H1 (cell line): ENCODE measurements at regions not wholly inside any gene's neighbourhood (a gene's known extent, or its start where the extent isn't known, plus 50 kb on each side); places are given as distances from the start of the nearest gene placed in this dataset.

ENCODE experiments used
- CTCF ChIA-PET: fragments of 300-600 bp; sonication (Branson Sonifier 250); formaldehyde crosslinking; loops from one replicate; lab custom pipeline; 2021; ENCODE audit not compliant: partially characterized antibody; lab: Charles Lee
- POLR2A ChIA-PET: fragments of 300-600 bp; sonication (Branson Sonifier 250); formaldehyde crosslinking; loops from one replicate; lab custom pipeline; 2021; ENCODE audit warnings: inconsistent platforms; ENCODE audit not compliant: partially characterized antibody; lab: Charles Lee
- DNase-seq, 2 experiments: peaks; one replicate each; pipeline versions ENCODE4 v3.0.0 to v3.0.0-alpha.2; 2010 to 2022; ENCODE audit warnings: low spot score in 2 of 2, low read depth in 1 of 2, mixed read lengths in 1 of 2
- FAIRE-seq: peaks from 2 replicates; lab custom pipeline; 2011; peaks lifted over from hg19 to GRCh38; lab: Jason Lieb, UNC
- H2AFZ ChIP-seq: 2 replicates; pipeline ENCODE4 v1.8.1; 2012; ENCODE audit warnings: low read length, inconsistent platforms
- H2AK5ac ChIP-seq: 2 replicates; pipeline ENCODE4 v1.6.1; 2013; ENCODE audit warnings: low read depth, low read length
- H2BK120ac ChIP-seq: replicated peaks from 2 replicates; pipeline ENCODE3; 2013; ENCODE audit warnings: low read depth, low read length, inconsistent platforms
- H2BK12ac ChIP-seq: 2 replicates; pipeline ENCODE4 v1.6.1; 2013; ENCODE audit warnings: low read depth, low read length
- H2BK15ac ChIP-seq: 2 replicates; pipeline ENCODE4 v1.6.1; 2013; ENCODE audit warnings: low read length
- H2BK20ac ChIP-seq: 2 replicates; pipeline ENCODE4 v1.6.1; 2013; ENCODE audit warnings: low read length
- H2BK5ac ChIP-seq: 2 replicates; pipeline ENCODE4 v1.6.1; 2013; ENCODE audit warnings: low read depth, low read length
- H3K14ac ChIP-seq: 2 replicates; pipeline ENCODE4 v1.6.1; 2013; ENCODE audit warnings: inconsistent platforms; ENCODE audit not compliant: insufficient read length
- H3K18ac ChIP-seq: 2 replicates; pipeline ENCODE4 v1.6.1; 2013; ENCODE audit warnings: low read length; ENCODE audit errors: extremely low read depth
- H3K23ac ChIP-seq: 2 replicates; pipeline ENCODE4 v1.6.1; 2013; ENCODE audit warnings: inconsistent platforms; ENCODE audit not compliant: insufficient read length
- H3K23me2 ChIP-seq: 2 replicates; pipeline ENCODE4 v1.6.1; 2013; ENCODE audit warnings: low read depth, low read length
- H3K27ac ChIP-seq: 2 replicates; pipeline ENCODE4 v1.6.1; 2011; ENCODE audit warnings: low read depth, low read length, inconsistent platforms
- H3K27me3 ChIP-seq, 4 experiments: replicated peaks in 1 of 4; 1 replicate in 1 of 4; 2 replicates in 3 of 4; pipeline versions ENCODE4 v1.6.1 to v1.8.1; 2011 to 2013; ENCODE audit warnings: low read length in 3 of 4, mild to moderate bottlenecking in 3 of 4, inconsistent platforms in 2 of 4, mixed read lengths in 2 of 4, moderate library complexity in 1 of 4; ENCODE audit not compliant: control insufficient read depth in 3 of 4, insufficient read depth in 3 of 4; ENCODE audit errors: extremely low read depth in 1 of 4
- H3K36me3 ChIP-seq, 4 experiments: 2 replicates each; pipeline versions ENCODE4 v1.6.1 to v1.8.1; 2011 to 2013; ENCODE audit warnings: mild to moderate bottlenecking in 4 of 4, low read length in 3 of 4, moderate library complexity in 2 of 4, control low read depth in 1 of 4, inconsistent platforms in 1 of 4; ENCODE audit not compliant: insufficient read depth in 4 of 4, control insufficient read depth in 2 of 4
- H3K4ac ChIP-seq: replicated peaks from 2 replicates; pipeline ENCODE3; 2013; ENCODE audit warnings: low read length, low read depth, mixed read lengths, inconsistent platforms; ENCODE audit not compliant: insufficient read length
- H3K4me1 ChIP-seq, 4 experiments: replicated peaks in 1 of 4; 1 replicate in 1 of 4; 2 replicates in 3 of 4; pipeline versions ENCODE4 v1.6.1 to v1.8.1; 2011 to 2013; ENCODE audit warnings: low read length in 3 of 4, inconsistent platforms in 2 of 4, mixed read lengths in 1 of 4; ENCODE audit not compliant: insufficient read depth in 4 of 4, control insufficient read depth in 3 of 4
- H3K4me2 ChIP-seq, 2 experiments: 2 replicates each; pipeline versions ENCODE4 v1.6.1 to v1.8.1; 2011 to 2013; ENCODE audit warnings: low read depth in 2 of 2, low read length in 2 of 2, control low read depth in 1 of 2, inconsistent platforms in 1 of 2, mild to moderate bottlenecking in 1 of 2; ENCODE audit not compliant: insufficient read depth in 1 of 2
- H3K4me3 ChIP-seq, 4 experiments: fragments of 200-600, 300-600 bp in 1 of 4; sonication (generic), shearing (Covaris generic), sonication (Bioruptor Twin) in 1 of 4; 2 replicates each; pipeline versions ENCODE4 v1.5.1 to v1.8.1; 2011 to 2016; ENCODE audit warnings: low read length in 4 of 4, low read depth in 3 of 4, control low read depth in 2 of 4, inconsistent platforms in 2 of 4, mild to moderate bottlenecking in 2 of 4, mixed read lengths in 1 of 4, moderate library complexity in 1 of 4; ENCODE audit not compliant: insufficient read depth in 2 of 4; ENCODE audit errors: extremely low read depth in 1 of 4
- H3K56ac ChIP-seq: replicated peaks from 2 replicates; pipeline ENCODE3; 2013; ENCODE audit warnings: low read depth, mild to moderate bottlenecking, mixed read lengths, low read length, inconsistent platforms; ENCODE audit not compliant: insufficient read length
- H3K79me1 ChIP-seq: 2 replicates; pipeline ENCODE4 v1.6.1; 2013; ENCODE audit warnings: low read depth, low read length, control low read depth
- H3K79me2 ChIP-seq, 2 experiments: 2 replicates each; pipeline versions ENCODE4 v1.6.1 to v1.8.1; 2012 to 2013; ENCODE audit warnings: low read length in 2 of 2, mild to moderate bottlenecking in 2 of 2, inconsistent platforms in 1 of 2; ENCODE audit not compliant: insufficient read depth in 2 of 2, control insufficient read depth in 1 of 2
- H3K9ac ChIP-seq, 4 experiments: replicated peaks in 1 of 4; 1 replicate in 1 of 4; 2 replicates in 3 of 4; pipeline versions ENCODE4 v1.6.1 to v1.8.1; 2011 to 2013; ENCODE audit warnings: low read depth in 3 of 4, low read length in 3 of 4, control low read depth in 2 of 4, mild to moderate bottlenecking in 2 of 4, moderate library complexity in 2 of 4, inconsistent platforms in 1 of 4; ENCODE audit errors: extremely low read depth in 1 of 4
- H3K9me3 ChIP-seq, 2 experiments: 2 replicates each; pipeline versions ENCODE4 v1.6.1 to v1.8.1; 2012 to 2013; ENCODE audit warnings: mild to moderate bottlenecking in 2 of 2, moderate library complexity in 2 of 2, control low read depth in 1 of 2, inconsistent platforms in 1 of 2, low read depth in 1 of 2, low read length in 1 of 2, mixed read lengths in 1 of 2; ENCODE audit not compliant: insufficient read depth in 2 of 2
- H4K20me1 ChIP-seq, 2 experiments: replicated peaks in 1 of 2; 2 replicates each; pipeline versions ENCODE3 to v1.8.1; 2011 to 2013; ENCODE audit warnings: inconsistent platforms in 2 of 2, low read length in 2 of 2, mild to moderate bottlenecking in 1 of 2; ENCODE audit not compliant: insufficient read depth in 2 of 2, control insufficient read depth in 1 of 2
- H4K5ac ChIP-seq: 2 replicates; pipeline ENCODE4 v1.6.1; 2013; ENCODE audit warnings: low read length, low read depth, mixed read lengths, inconsistent platforms; ENCODE audit not compliant: insufficient read length
- H4K8ac ChIP-seq: 2 replicates; pipeline ENCODE4 v1.8.0; 2013; ENCODE audit warnings: mild to moderate bottlenecking, moderate library complexity, low read length, inconsistent platforms; ENCODE audit not compliant: insufficient read depth; ENCODE audit errors: extremely low read depth
- H4K91ac ChIP-seq: replicated peaks from 2 replicates; pipeline ENCODE3; 2013; ENCODE audit warnings: low read length, mixed read lengths, inconsistent platforms; ENCODE audit not compliant: insufficient read length
- HDAC6 ChIP-seq: IDR thresholded peaks from one replicate; pipeline ENCODE4 v1.7.1; 2012; ENCODE audit warnings: low read depth, mild to moderate bottlenecking, inconsistent platforms, low read length, moderate library complexity
- RAD21 ChIP-seq, 2 experiments: IDR thresholded peaks in 1 of 2; conservative IDR thresholded peaks in 1 of 2; 2 replicates each; pipeline ENCODE4 v1.6.1; 2011; ENCODE audit warnings: low read depth in 2 of 2, low read length in 2 of 2, improper control_type of control experiment in 1 of 2, inconsistent platforms in 1 of 2, mild to moderate bottlenecking in 1 of 2, moderate library complexity in 1 of 2
- WGBS, 2 experiments: shearing (Covaris generic) in 1 of 2; methylation state at CpG; one replicate each; pipeline versions ENCODE4 v1.1.6 to v1.1.7; 2013 to 2015; ENCODE audit warnings: low lambda C conversion rate in 2 of 2, mixed read lengths in 2 of 2, inconsistent platforms in 1 of 2, low coverage in 1 of 2, missing lambda C conversion rate in 1 of 2; ENCODE audit not compliant: insufficient replicate concordance in 2 of 2, insufficient coverage in 1 of 2, insufficient read length in 1 of 2; ENCODE audit errors: extremely low coverage in 1 of 2, missing lambda C conversion rate in 1 of 2; 5-methylcytosine and 5-hydroxymethylcytosine counted together
- TF ChIP-seq, protein P1 (sequence below), 3 experiments: IDR thresholded peaks; 1 replicate in 2 of 3; 2 replicates in 1 of 3; pipeline versions ENCODE4 v1.5.1 to v1.6.1; 2011; ENCODE audit warnings: low read length in 3 of 3, mild to moderate bottlenecking in 3 of 3, inconsistent platforms in 2 of 3, low read depth in 1 of 3, moderate library complexity in 1 of 3; ENCODE audit not compliant: insufficient read depth in 1 of 3; ENCODE audit errors: control extremely low read depth in 1 of 3

GRCh38 chr1:93732514-93732913 is 50.9 kb upstream of the BCAR3 start:
- Histone ChIP-seq H3K4ac (no peak overlapping the region), H4K8ac (no peak overlapping the region), H3K79me2 (no peaks in the 10 kb centered on the region), H3K23me2 (no peaks in the 10 kb centered on the region), H3K36me3 (no peaks in the 10 kb centered on the region), H3K14ac (no peak overlapping the region), H3K18ac (no peak overlapping the region), H2BK12ac (no peak overlapping the region), H3K56ac (no peak overlapping the region), H3K9ac (no peak overlapping the region), H3K27me3 (peaks cover 0 to 2% (median 0%) of the 10 kb centered on the region in 4 experiments; a peak in 1 of 7 replicates), H3K23ac (no peak overlapping the region), H4K20me1 (no peaks in the 10 kb centered on the region), H4K5ac (no peak overlapping the region), H3K79me1 (no peaks in the 10 kb centered on the region), H4K91ac (no peak overlapping the region), H3K4me1 (peaks cover 0 to 6% (median 1%) of the 10 kb centered on the region in 4 experiments; a peak in 2 of 7 replicates), H2BK20ac (no peak overlapping the region), H2AK5ac (no peak overlapping the region), H2BK5ac (no peak overlapping the region), H2AFZ (no peak overlapping the region), H2BK15ac (no peak overlapping the region), H3K27ac (no peak overlapping the region), H3K9me3 (no peaks in the 10 kb centered on the region), H2BK120ac (no peak overlapping the region), H3K4me2 (no peak overlapping the region), H3K4me3 (no peak overlapping the region)
- ChIA-PET POLR2A (no interaction called here), CTCF (interaction anchor here (0.6 to 5.5 kb wide), 18 partner anchors 8 to 729 kb away, joined by 3 to 37 read pairs (median 5); partner anchors contain the start of gene BCAR3)
- FAIRE-seq (no peak), DNase-seq (no peak)
- 46% methylated on average over 4 of the region's 4 CpGs; no CpG with 5 or more reads in 1 of the 2 experiments for WGBS, 2 experiments
- TF ChIP-seq HDAC6 (no peak), RAD21 (IDR thresholded peaks at IDR 0.05 in 1 of 2, conservative IDR thresholded peaks at IDR 0.05 in 1 of 2; ENCODE audit: low read depth in 2 of 2, low read length in 2 of 2) (peak; percentile 10 to 36; a peak in 1 of 4 replicates)
- TF ChIP-seq, protein P1, sequence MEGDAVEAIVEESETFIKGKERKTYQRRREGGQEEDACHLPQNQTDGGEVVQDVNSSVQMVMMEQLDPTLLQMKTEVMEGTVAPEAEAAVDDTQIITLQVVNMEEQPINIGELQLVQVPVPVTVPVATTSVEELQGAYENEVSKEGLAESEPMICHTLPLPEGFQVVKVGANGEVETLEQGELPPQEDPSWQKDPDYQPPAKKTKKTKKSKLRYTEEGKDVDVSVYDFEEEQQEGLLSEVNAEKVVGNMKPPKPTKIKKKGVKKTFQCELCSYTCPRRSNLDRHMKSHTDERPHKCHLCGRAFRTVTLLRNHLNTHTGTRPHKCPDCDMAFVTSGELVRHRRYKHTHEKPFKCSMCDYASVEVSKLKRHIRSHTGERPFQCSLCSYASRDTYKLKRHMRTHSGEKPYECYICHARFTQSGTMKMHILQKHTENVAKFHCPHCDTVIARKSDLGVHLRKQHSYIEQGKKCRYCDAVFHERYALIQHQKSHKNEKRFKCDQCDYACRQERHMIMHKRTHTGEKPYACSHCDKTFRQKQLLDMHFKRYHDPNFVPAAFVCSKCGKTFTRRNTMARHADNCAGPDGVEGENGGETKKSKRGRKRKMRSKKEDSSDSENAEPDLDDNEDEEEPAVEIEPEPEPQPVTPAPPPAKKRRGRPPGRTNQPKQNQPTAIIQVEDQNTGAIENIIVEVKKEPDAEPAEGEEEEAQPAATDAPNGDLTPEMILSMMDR (IDR thresholded peaks at IDR 0.05; ENCODE audit: control extremely low read depth in 1 of 3, insufficient read depth in 1 of 3, low read depth in 1 of 3, low read length in 3 of 3): peak; percentile 27 to 59 (median 43)
